ENCODE measurements at regions not wholly inside any gene's neighbourhood (a gene's known extent, or its start where the extent isn't known, plus 50 kb on each side); places are given as distances from the start of the nearest gene placed in this dataset.

DNA sequence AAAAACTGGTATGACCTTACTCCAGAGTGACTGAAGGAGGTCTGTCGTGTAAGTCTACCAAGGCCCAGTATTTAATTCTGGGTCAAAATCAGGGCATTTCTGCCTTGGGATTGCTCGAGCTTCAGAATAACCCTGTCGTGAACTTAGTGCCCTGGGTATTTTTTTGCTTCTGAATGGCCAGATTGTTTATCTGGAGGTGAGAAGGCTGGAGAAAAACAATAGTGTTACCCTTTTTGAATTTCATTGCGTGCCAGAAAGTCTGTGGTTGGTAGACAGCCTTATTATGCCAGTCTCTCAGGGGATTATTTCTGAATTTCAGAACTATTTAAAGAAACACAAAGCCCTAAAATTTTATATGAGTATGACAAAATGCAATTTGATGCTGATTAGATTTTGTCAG, 323.4 kb downstream of the CSNK1G3 start (continued):
- no peak for TF ChIP-seq EZH2 (IDR thresholded peaks at IDR 0.05; ENCODE audit: low read depth, low read length, severe bottlenecking)
- TF ChIP-seq, protein P1, sequence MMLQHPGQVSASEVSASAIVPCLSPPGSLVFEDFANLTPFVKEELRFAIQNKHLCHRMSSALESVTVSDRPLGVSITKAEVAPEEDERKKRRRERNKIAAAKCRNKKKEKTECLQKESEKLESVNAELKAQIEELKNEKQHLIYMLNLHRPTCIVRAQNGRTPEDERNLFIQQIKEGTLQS (IDR thresholded peaks at IDR 0.05; ENCODE audit: insufficient read depth, low read depth, low read length), result no peak
- no peak for TF ChIP-seq RFX5 (IDR thresholded peaks at IDR 0.05; ENCODE audit: borderline replicate concordance, low read depth, low read length)

Data from H1 (cell line).